ENCODE measurements at regions not wholly inside any gene's neighbourhood (a gene's known extent, or its start where the extent isn't known, plus 50 kb on each side); places are given as distances from the start of the nearest gene placed in this dataset.

DNA sequence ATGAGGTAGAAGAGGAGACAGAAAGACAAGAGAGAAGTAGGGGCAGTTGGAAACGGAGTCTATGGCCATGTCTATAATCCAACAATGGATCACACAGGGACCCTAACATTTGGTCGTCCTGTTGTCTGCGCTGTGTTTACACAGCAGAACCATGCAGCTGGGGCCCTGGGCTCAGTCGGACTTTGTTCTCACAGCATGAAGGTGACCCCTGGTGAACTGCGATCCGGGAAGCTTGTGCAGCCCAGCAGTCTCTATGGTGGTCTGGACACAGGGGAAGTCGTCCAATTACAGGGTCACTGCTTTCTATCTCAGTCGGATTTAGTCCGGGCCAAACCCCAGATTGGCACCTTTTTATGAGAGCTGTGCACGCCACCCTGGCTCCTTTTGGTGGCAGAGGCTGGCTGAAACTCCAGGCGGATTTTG is 153.6 kb downstream of the FOXA2 start (continued):
- TF ChIP-seq, protein P1, sequence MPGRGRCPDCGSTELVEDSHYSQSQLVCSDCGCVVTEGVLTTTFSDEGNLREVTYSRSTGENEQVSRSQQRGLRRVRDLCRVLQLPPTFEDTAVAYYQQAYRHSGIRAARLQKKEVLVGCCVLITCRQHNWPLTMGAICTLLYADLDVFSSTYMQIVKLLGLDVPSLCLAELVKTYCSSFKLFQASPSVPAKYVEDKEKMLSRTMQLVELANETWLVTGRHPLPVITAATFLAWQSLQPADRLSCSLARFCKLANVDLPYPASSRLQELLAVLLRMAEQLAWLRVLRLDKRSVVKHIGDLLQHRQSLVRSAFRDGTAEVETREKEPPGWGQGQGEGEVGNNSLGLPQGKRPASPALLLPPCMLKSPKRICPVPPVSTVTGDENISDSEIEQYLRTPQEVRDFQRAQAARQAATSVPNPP (CRISPR knock-in tag; IDR thresholded peaks at IDR 0.05), result peak; percentile 47; the same call in 1 of the 2 replicates
- TF ChIP-seq MAFF (IDR thresholded peaks at IDR 0.05; ENCODE audit: low read depth, low read length) (no peak), ZNF350 (CRISPR knock-in tag; IDR thresholded peaks at IDR 0.05; ENCODE audit: borderline replicate concordance, low read depth) (peak; percentile 94), PRMT3 (CRISPR knock-in tag; IDR thresholded peaks at IDR 0.05; ENCODE audit: borderline replicate concordance, low read depth) (no peak; the same call in 1 of the 2 replicates), ERF (CRISPR knock-in tag; IDR thresholded peaks at IDR 0.05) (peak; percentile 77), KLF12 (CRISPR knock-in tag; IDR thresholded peaks at IDR 0.05; ENCODE audit: borderline replicate concordance) (peak; percentile 69), CREM (IDR thresholded peaks at IDR 0.05) (peak; percentile 87), CREM (CRISPR knock-in tag; IDR thresholded peaks at IDR 0.05) (no peak), ZNF136 (CRISPR knock-in tag; IDR thresholded peaks at IDR 0.05; ENCODE audit: low read depth) (peak; percentile 95), KDM5A (IDR thresholded peaks at IDR 0.05; ENCODE audit: borderline replicate concordance, low read length) (no peak), GABPB1 (CRISPR knock-in tag; IDR thresholded peaks at IDR 0.05) (peak; percentile 66), ZNF20 (CRISPR knock-in tag; IDR thresholded peaks at IDR 0.05) (no peak), ZFP36L1 (CRISPR knock-in tag; IDR thresholded peaks at IDR 0.05) (no peak), NFE2L1 (CRISPR knock-in tag; IDR thresholded peaks at IDR 0.05; ENCODE audit: borderline replicate concordance) (peak; percentile 74; the same call in 1 of the 2 replicates), POLR2G (IDR thresholded peaks at IDR 0.05; ENCODE audit: low read depth, low read length) (peak; percentile 76; the same call in 1 of the 2 replicates), KDM6A (CRISPR knock-in tag; IDR thresholded peaks at IDR 0.05; ENCODE audit: low read depth) (peak; percentile 100)
- TF ChIP-seq, protein P2, sequence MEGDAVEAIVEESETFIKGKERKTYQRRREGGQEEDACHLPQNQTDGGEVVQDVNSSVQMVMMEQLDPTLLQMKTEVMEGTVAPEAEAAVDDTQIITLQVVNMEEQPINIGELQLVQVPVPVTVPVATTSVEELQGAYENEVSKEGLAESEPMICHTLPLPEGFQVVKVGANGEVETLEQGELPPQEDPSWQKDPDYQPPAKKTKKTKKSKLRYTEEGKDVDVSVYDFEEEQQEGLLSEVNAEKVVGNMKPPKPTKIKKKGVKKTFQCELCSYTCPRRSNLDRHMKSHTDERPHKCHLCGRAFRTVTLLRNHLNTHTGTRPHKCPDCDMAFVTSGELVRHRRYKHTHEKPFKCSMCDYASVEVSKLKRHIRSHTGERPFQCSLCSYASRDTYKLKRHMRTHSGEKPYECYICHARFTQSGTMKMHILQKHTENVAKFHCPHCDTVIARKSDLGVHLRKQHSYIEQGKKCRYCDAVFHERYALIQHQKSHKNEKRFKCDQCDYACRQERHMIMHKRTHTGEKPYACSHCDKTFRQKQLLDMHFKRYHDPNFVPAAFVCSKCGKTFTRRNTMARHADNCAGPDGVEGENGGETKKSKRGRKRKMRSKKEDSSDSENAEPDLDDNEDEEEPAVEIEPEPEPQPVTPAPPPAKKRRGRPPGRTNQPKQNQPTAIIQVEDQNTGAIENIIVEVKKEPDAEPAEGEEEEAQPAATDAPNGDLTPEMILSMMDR (CRISPR knock-in tag; IDR thresholded peaks at IDR 0.05), result peak; percentile 56
- TF ChIP-seq, protein P3, sequence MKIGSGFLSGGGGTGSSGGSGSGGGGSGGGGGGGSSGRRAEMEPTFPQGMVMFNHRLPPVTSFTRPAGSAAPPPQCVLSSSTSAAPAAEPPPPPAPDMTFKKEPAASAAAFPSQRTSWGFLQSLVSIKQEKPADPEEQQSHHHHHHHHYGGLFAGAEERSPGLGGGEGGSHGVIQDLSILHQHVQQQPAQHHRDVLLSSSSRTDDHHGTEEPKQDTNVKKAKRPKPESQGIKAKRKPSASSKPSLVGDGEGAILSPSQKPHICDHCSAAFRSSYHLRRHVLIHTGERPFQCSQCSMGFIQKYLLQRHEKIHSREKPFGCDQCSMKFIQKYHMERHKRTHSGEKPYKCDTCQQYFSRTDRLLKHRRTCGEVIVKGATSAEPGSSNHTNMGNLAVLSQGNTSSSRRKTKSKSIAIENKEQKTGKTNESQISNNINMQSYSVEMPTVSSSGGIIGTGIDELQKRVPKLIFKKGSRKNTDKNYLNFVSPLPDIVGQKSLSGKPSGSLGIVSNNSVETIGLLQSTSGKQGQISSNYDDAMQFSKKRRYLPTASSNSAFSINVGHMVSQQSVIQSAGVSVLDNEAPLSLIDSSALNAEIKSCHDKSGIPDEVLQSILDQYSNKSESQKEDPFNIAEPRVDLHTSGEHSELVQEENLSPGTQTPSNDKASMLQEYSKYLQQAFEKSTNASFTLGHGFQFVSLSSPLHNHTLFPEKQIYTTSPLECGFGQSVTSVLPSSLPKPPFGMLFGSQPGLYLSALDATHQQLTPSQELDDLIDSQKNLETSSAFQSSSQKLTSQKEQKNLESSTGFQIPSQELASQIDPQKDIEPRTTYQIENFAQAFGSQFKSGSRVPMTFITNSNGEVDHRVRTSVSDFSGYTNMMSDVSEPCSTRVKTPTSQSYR (CRISPR knock-in tag; IDR thresholded peaks at IDR 0.05; ENCODE audit: borderline replicate concordance), result peak; percentile 84; the same call in 1 of the 2 replicates
- TF ChIP-seq, protein P4, sequence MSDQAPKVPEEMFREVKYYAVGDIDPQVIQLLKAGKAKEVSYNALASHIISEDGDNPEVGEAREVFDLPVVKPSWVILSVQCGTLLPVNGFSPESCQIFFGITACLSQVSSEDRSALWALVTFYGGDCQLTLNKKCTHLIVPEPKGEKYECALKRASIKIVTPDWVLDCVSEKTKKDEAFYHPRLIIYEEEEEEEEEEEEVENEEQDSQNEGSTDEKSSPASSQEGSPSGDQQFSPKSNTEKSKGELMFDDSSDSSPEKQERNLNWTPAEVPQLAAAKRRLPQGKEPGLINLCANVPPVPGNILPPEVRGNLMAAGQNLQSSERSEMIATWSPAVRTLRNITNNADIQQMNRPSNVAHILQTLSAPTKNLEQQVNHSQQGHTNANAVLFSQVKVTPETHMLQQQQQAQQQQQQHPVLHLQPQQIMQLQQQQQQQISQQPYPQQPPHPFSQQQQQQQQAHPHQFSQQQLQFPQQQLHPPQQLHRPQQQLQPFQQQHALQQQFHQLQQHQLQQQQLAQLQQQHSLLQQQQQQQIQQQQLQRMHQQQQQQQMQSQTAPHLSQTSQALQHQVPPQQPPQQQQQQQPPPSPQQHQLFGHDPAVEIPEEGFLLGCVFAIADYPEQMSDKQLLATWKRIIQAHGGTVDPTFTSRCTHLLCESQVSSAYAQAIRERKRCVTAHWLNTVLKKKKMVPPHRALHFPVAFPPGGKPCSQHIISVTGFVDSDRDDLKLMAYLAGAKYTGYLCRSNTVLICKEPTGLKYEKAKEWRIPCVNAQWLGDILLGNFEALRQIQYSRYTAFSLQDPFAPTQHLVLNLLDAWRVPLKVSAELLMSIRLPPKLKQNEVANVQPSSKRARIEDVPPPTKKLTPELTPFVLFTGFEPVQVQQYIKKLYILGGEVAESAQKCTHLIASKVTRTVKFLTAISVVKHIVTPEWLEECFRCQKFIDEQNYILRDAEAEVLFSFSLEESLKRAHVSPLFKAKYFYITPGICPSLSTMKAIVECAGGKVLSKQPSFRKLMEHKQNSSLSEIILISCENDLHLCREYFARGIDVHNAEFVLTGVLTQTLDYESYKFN (CRISPR knock-in tag; conservative IDR thresholded peaks at IDR 0.05), result peak; percentile 100
- TF ChIP-seq, protein P5, sequence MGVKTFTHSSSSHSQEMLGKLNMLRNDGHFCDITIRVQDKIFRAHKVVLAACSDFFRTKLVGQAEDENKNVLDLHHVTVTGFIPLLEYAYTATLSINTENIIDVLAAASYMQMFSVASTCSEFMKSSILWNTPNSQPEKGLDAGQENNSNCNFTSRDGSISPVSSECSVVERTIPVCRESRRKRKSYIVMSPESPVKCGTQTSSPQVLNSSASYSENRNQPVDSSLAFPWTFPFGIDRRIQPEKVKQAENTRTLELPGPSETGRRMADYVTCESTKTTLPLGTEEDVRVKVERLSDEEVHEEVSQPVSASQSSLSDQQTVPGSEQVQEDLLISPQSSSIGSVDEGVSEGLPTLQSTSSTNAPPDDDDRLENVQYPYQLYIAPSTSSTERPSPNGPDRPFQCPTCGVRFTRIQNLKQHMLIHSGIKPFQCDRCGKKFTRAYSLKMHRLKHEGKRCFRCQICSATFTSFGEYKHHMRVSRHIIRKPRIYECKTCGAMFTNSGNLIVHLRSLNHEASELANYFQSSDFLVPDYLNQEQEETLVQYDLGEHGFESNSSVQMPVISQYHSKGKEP (CRISPR knock-in tag; IDR thresholded peaks at IDR 0.05), result no peak

Measured in HepG2 (cell line).